Adrenal gland (tissue), 9 donors: ENCODE measurements at regions not wholly inside any gene's neighbourhood (a gene's known extent, or its start where the extent isn't known, plus 50 kb on each side); places are given as distances from the start of the nearest gene placed in this dataset.

Experiments
- DNase-seq, 7 donors: peaks; one replicate each; pipeline ENCODE4 v3.0.0-alpha.2; 2019 to 2020
- H3K27ac ChIP-seq, 5 donors: fragments of 200-600 bp; sonication (generic) in 4 of 5; 1 replicate in 3 of 5; 2 replicates in 2 of 5; pipeline versions ENCODE4 v1.5.1 to v1.8.0; 2016 to 2020; ENCODE audit warnings: mild to moderate bottlenecking in 1 of 5
- H3K27me3 ChIP-seq: fragments of 200-600 bp; 2 replicates; pipeline ENCODE4 v1.8.0; 2021
- H3K36me3 ChIP-seq, 2 donors: fragments of 200-600 bp; replicated peaks in 1 of 2; 1 replicate in 1 of 2; 2 replicates in 1 of 2; pipeline versions ENCODE4 v1.5.1 to v1.8.0; 2018 to 2022
- H3K4me1 ChIP-seq, 2 donors: fragments of 200-600 bp; replicated peaks in 1 of 2; 1 replicate in 1 of 2; 2 replicates in 1 of 2; pipeline versions ENCODE4 v1.5.1 to v1.8.0; 2018 to 2021
- H3K4me3 ChIP-seq, 4 donors: fragments of 200-600 bp; sonication (generic) in 3 of 4; one replicate each; pipeline ENCODE4 v1.5.1; 2016 to 2018
- H3K9me3 ChIP-seq, 3 donors: fragments of 200-600 bp; sonication (generic) in 1 of 3; replicated peaks in 1 of 3; 1 replicate in 2 of 3; 2 replicates in 1 of 3; pipeline versions ENCODE4 v1.5.1 to v1.8.0; 2016 to 2021
- CTCF ChIP-seq, 6 experiments: fragments of 450-650 bp in 4 of 6; fragments of 200-600 bp in 2 of 6; sonication (generic) in 1 of 6; IDR thresholded peaks; 1 replicate in 5 of 6; 2 replicates in 1 of 6; pipeline versions ENCODE4 v1.5.1 to v1.8.0; 2016 to 2021; ENCODE audit warnings: antibody characterized with exemption in 6 of 6, mild to moderate bottlenecking in 2 of 6, moderate library complexity in 1 of 6
- POLR2A ChIP-seq, 2 donors: fragments of 450-650 bp; IDR thresholded peaks; one replicate each; pipeline ENCODE4 v1.6.1; 2017; ENCODE audit warnings: antibody characterized with exemption in 2 of 2, mild to moderate bottlenecking in 2 of 2, moderate library complexity in 1 of 2
- WGBS, 4 donors: extraction: QIAGEN DNeasy Blood & Tissue Kit in 2 of 4; methylation state at CpG; one replicate each; pipeline versions ENCODE4 v1.1.5 to v1.1.7; 2013 to 2017; 5-methylcytosine and 5-hydroxymethylcytosine counted together
- intact Hi-C, 2 donors: fragments of 100-400 bp; cut with DNase I; formaldehyde crosslinking; loops; one replicate each; pipeline versions ENCODE4 v1.14.1 to v1.15.0; 2022 to 2023
- donor health status: healthy with polysubstance abuse.
- donor health status: Bipolar disorder and iron deficiency.
- donor health status: DM: yes; HTN: yes; CAD: no.
- donor health status: DM: no; HTN: no; CAD: no.
- donor health status: DM: no; HTN: no; CAD: no.

GRCh38 chr5:9955586-9955985 lies 294.1 kb downstream of the ATPSCKMT start:
- H3K4me1 ChIP-seq: no peaks in the 10 kb centered on the region
- no peak overlapping the region for H3K4me3 ChIP-seq
- WGBS, 4 donors: 84 to 93% (median 89%) methylated on average over 3 of the region's 3 CpGs
- no peaks in the 10 kb centered on the region for H3K36me3 ChIP-seq
- no peak for DNase-seq
- intact Hi-C loops: no loop called here
- no peak overlapping the region for H3K27ac ChIP-seq
- TF ChIP-seq CTCF (IDR thresholded peaks at IDR 0.05): no peak
- no peak for TF ChIP-seq POLR2A (IDR thresholded peaks at IDR 0.05)
- H3K9me3 ChIP-seq: no peaks in the 10 kb centered on the region
- no peaks in the 10 kb centered on the region for H3K27me3 ChIP-seq

GRCh38 chr5:9954869-9955268 lies 294.8 kb downstream of the ATPSCKMT start:
- H3K27me3 ChIP-seq: no peaks in the 10 kb centered on the region
- TF ChIP-seq CTCF (IDR thresholded peaks at IDR 0.05) (no peak), POLR2A (IDR thresholded peaks at IDR 0.05) (no peak)
- no peaks in the 10 kb centered on the region for H3K9me3 ChIP-seq
- intact Hi-C loops: no loop called here
- no peaks in the 10 kb centered on the region for H3K36me3 ChIP-seq
- WGBS, 4 donors: 68 to 76% (median 73%) methylated on average over 2 of the region's 2 CpGs
- DNase-seq: no peak
- H3K4me3 ChIP-seq: no peak overlapping the region
- H3K27ac ChIP-seq: no peak overlapping the region
- no peaks in the 10 kb centered on the region for H3K4me1 ChIP-seq

- intact Hi-C loops: no loop called here
Measured at GRCh38 chr5:9953691-9954090, 296.0 kb downstream of the ATPSCKMT start.

GRCh38 chr5:9951865-9952516 lies 297.7 kb downstream of the ATPSCKMT start:
- WGBS, 4 donors: 67 to 70% (median 69%) methylated on average over 6 of the region's 6 CpGs
- no peak overlapping the region for H3K27ac ChIP-seq
- no peaks in the 10 kb centered on the region for H3K36me3 ChIP-seq
- no peak for TF ChIP-seq CTCF (IDR thresholded peaks at IDR 0.05)
- TF ChIP-seq POLR2A (IDR thresholded peaks at IDR 0.05): no peak
- intact Hi-C loops: no loop called here
- no peaks in the 10 kb centered on the region for H3K27me3 ChIP-seq
- no peak overlapping the region for H3K4me3 ChIP-seq
- H3K4me1 ChIP-seq: no peaks in the 10 kb centered on the region
- no peaks in the 10 kb centered on the region for H3K9me3 ChIP-seq
- no peak for DNase-seq

More at GRCh38 chr5:9953691-9954090, 296.0 kb downstream of the ATPSCKMT start:
- no peaks in the 10 kb centered on the region for H3K4me1 ChIP-seq
- H3K27ac ChIP-seq: no peak overlapping the region
- H3K9me3 ChIP-seq: no peaks in the 10 kb centered on the region
- no peak for DNase-seq
- WGBS, 4 donors: 72 to 84% (median 79%) methylated on average over 2 of the region's 2 CpGs
- no peak overlapping the region for H3K4me3 ChIP-seq
- H3K36me3 ChIP-seq: no peaks in the 10 kb centered on the region
- no peaks in the 10 kb centered on the region for H3K27me3 ChIP-seq
- TF ChIP-seq CTCF (IDR thresholded peaks at IDR 0.05): no peak
- no peak for TF ChIP-seq POLR2A (IDR thresholded peaks at IDR 0.05)
